HG02610 (cell line): ENCODE measurements at regions not wholly inside any gene's neighbourhood (a gene's known extent, or its start where the extent isn't known, plus 50 kb on each side); places are given as distances from the start of the nearest gene placed in this dataset.
"Not testable (repeated sequence)": the region's sequence is repeated elsewhere in the genome, so short reads cannot be mapped to it uniquely, and the experiment has no call there.

Experiments used
- ATAC-seq: cut with Tn5 transposase; IDR thresholded peaks from one replicate; pipeline ENCODE4 v1.9.1; 2021; ENCODE audit warnings: mild to moderate bottlenecking, moderate library complexity; ENCODE audit not compliant: unreplicated experiment

DNA sequence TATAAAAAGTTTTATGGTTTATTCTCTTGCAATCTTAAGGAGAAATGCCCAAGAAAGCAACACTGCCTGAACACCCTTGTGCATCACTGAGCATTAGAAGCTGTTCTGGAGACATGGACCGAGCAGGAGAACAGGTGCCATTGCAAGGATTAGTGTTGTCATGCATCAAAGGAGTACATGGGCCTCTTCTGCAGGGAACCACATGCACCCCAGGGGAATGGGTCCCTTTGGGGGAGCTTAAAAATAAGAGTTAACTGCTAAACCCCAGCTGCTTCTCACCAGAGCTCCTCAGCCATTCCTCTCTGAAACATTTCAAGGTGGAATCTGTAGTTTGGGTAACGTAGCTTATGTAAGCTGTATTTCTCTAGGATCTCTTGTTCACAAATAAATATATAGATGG lies 353.0 kb upstream of the SLC7A11 start:
- ATAC-seq = no peak

DNA sequence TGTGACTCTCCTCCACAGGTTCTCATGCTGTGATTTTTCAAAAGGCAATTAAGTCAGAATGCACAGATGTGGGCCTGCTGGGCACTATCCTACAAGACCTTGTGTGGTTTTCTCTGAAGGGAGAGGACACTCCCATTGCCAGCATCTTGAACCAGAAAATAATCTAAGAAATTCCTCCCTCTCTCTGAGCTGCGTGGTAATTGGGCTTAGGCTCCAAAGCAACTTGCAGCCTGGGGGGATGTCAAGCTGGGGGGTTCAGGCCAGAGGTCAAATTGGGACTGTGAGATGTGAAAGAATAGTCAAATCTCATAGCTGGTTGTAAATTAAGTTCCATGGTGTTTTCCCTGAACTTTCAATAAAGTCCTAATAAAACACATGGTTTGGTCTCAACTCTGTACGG lies 350.6 kb upstream of the SLC7A11 start:
- ATAC-seq = no peak

DNA sequence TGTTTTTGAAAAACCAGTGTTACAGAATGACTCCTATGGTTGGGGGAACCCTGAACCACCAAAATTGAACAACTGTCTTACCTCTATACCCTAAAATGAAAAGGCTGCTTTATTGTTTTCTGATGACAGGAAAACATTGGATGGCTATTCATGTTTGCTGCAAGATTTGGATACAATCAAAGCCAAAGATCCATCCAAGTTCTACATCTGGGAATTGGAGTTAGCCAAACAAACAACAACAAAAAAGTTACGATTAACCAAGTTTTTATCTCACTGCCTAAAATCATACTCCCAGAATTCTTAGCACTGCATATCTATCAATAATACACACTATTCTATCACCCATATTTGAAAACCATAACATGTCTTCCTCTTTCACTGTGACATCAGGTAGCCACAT lies 349.7 kb upstream of the SLC7A11 start:
- ATAC-seq = no peak

DNA sequence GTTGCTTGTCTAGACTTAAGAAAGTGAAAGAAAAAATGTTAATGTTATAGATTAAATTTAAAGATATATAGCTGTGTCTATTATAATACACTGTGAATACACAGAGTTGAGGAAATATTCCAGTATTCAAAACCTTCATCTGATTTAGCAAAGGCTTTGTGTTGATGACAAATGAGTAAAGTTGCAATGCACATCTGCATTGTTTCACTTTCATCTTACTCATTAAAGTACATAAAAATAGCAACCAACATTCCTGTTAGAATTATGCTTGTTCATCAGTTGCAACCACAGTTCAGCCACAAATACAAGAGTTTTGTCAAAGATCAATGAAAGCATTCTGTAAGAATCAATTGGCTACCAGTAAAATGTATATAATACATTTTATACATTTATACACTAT lies 346.4 kb upstream of the SLC7A11 start:
- ATAC-seq = no peak

DNA sequence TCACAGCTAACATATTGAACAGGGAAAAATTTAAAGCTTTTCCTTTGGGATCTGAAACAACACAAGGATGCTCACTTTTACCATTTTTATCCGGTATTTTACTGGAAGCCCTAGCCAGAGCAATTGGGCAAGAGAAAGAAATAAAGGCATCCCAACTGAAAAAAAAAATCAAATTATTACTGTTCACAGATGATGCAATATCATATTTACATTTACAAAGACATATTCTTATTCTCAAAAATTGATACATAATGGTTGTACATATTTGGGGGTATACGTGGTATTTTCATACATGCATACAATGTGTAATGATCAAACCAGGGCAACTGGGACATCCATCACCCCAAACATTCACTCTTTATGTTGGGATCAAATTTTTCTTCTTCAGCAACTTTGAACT lies 337.0 kb upstream of the SLC7A11 start:
- ATAC-seq = no peak

DNA sequence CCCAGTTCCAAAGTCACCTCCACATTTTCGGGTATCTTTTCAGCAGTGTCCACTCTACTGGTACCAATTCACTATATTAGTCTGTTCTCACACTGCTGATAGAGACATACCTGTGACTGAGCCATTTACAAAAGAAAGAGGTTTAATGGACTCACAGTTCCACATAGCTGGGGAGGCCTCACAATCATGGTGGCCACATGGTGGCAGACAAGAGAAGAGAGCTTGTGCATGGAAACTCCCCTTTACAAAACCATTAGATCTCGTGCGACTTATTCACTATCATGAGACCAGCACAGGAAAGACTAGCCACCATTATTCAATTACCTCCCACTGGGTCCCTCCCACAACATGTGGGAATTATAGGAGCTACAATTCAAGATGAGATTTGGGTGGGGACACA lies 335.7 kb upstream of the SLC7A11 start:
- ATAC-seq = not testable (repeated sequence)

DNA sequence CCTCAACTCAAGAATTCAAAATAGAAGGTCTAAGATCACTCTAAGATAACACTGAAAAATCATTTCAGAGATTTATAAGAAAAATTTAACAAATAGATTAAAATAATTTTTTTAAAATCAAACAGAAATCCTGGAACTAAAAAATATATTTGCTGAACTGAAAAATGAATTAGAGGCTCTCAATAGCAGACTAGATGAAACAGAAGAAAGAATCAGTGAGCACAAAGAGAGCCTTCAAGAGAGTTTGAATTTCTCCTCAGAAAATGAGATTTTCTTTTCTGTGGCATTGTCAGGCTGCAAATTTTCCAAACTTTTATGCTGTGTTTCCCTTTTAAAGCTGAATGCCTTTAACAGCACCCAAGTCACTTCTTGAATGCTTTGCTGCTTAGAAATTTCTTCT lies 335.0 kb upstream of the SLC7A11 start:
- ATAC-seq = no peak

DNA sequence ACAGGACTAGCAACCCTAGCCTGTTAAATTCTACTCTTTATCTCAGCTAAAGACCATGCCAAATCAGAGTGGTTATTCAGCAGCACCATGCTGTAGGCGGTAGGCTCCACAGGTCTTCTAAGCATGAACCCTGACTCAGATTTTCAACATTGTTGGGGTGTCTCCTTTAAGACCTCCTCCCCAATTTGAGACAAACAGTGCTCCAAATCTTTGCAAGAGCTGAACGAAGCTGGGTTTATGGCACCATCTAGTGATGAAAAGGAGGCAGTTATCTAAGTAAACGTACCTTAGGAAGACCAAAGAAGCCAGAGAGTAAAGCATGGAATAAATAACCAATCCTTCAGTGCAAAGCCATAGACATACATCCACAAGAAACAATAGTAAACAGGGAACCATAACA lies 334.5 kb upstream of the SLC7A11 start:
- no peak for ATAC-seq

DNA sequence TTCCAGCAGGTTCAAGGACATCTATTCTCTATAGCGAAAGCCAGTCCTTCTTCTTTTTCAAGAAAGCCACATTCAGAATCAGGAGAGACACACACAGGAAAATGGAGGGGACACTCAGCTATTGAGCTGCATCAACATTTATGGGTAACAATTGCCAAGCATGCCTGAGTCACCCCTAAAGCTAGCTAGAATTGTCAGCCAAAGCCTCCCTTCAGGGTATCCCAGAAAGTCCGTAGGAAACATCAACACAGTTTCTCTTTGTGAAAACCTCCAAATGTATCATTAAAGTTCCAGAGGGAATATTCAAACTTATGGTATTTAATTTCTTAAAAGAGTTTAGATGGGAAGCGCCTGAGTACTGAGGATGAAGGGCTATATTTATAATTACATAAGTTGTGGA lies 331.1 kb upstream of the SLC7A11 start:
- ATAC-seq = no peak

DNA sequence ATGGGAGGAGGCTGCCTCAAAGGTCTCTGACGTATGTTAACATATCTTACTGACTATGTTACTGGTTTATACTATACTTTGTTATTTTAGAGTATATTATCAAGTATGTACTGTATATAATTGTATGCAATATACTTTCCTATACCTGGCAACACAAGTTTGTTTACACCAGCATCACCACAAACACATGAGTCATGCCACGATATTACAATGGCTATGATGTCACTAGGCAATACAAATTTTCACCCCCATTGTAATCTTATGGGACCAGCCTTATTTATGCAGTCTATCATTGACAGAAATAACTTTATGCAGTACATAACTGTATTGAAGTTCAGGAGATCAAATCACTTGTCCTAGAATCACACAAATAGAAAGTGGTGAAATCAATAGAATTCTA lies 329.9 kb upstream of the SLC7A11 start:
- no peak for ATAC-seq

DNA sequence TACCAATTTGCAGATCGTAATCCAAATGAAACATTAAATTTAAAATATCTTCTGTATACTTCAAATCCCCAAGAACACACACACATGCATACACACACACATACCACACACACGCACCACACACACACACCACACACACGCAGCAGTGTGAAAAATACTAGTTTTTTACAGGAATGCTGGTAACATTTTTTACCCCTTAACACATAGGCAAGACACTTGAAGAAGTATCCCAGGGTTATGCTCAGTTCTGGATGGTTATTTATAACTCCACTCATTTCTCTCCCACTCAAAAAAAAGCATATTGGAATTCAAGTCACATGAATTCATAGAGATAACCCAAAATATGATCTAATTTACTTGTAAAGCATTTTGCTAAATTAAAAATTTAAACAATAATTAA lies 325.5 kb upstream of the SLC7A11 start:
- ATAC-seq = no peak

DNA sequence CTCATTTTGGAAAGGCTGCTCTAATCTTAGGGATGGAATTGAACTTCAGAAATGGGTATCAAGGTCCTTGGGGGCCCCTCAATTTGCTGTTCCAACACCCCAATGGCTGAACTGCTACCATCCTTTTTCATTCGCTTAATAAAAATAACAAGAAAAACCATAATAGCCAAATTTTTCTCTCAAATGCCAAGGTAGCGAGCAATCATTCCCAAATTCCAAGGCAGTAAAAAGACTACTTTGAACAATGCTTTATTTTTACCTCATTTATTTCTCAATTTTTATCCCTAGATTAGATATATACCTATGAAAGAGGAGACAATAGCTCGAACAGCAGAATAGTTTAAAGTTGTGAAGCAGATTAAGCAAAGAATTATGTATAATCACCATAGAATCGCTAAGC lies 323.4 kb upstream of the SLC7A11 start:
- no peak for ATAC-seq

DNA sequence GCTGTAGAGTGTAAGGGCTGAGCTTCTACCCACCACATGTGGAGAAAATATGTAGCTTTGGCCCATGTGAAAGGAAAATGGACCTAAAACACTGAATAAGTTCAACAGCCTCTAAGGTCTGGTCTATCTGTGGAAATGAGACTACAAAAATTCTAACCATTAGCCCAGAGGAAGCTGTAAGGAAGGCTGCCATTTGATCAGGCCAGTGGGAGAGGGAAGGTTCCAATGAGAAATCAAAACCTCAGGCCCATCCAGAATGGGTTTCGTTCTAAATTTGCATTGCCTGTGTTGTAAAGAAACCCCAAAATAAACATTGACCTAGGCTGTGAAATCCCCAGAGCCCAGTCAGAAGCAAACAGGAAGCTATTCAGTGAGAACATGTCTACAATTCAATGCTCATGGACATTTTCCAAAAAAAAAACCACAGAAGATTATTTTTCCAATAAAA lies 320.4 kb upstream of the SLC7A11 start:
- peak; percentile 86 for ATAC-seq

DNA sequence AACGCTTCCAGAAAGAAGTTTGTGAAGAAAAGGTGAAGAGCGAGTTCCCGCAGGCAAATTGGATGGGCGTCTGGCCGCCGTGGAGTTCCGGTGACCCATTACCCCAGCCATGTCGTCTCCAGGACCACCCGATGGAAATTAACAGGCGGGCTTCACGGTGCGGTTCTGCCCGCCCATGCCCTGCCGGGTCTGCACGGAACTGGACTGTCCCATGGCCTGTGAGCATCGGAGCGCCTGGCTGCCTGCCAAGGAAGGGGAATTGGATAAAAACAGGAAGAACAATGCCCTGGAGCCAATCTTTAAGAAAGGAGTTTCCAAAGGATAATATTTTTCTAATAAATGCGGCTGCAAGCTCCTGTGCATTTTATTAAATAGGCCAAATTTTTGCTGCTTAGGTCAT lies 319.8 kb upstream of the SLC7A11 start:
- ATAC-seq = no peak

DNA sequence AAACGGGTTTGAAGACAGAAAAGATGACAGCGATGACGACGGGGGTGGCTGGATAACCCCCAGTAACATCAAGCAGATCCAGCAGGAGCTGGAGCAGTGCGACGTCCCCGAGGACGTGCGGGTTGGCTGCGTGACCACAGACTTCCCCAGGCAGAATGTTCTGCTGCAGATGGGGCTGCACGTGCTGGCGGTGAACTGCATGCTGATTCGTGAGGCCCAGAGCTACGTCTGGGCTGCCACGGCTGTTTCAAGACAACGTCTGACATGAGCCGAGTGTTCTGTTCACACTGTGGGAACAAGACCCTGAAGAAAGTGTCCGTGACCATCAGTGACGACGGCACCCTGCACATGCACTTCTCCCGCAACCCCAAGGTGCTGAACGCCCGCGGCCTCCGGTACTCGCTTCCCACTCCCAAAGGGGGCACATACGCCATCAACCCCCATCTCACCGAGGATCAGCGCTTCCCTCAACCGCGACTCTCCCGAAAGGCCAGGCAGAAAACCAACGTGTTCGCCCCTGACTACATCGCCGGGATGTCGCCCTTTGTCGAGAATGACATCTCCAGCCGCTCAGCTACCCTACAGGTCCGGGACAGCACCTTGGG lies 319.2 kb upstream of the SLC7A11 start:
- no peak for ATAC-seq

DNA sequence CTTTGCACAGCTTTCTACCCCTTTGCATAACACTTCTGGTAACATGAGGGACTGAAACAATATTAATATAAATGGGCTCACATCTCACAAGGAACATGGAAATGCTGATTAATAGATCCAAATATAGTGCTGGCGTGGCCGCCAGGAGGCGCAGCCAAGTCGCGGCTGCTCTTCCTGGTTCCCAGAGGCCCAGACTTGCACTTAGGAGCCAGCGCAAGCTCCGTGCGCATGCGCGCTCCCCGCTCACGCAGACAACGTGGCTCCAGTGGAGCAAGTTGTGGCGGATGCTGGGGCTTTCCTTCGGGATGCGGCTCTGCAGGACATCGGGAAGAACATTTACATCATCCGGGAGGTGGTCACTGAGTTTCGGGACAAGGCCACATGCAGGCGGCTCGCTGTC lies 318.3 kb upstream of the SLC7A11 start:
- ATAC-seq = no peak

DNA sequence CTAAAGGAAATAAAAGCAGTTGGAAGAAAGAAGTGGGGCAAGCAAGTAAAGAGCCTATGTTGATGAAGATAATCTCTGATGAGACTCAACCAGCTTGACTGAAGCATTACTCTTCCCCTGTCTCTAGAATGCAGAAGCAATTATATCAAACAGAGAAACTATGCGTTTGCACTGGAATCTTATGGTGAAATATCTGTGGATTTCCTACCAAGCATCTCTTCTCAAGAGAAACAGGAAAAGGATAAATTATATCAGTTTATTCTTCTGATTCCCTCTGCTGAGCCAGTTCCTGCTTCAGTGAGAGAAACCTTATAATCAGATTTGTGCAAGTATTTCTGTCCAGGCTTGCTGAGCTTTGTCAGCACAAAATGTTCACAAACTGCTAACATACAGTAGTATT lies 316.7 kb upstream of the SLC7A11 start:
- no peak for ATAC-seq

DNA sequence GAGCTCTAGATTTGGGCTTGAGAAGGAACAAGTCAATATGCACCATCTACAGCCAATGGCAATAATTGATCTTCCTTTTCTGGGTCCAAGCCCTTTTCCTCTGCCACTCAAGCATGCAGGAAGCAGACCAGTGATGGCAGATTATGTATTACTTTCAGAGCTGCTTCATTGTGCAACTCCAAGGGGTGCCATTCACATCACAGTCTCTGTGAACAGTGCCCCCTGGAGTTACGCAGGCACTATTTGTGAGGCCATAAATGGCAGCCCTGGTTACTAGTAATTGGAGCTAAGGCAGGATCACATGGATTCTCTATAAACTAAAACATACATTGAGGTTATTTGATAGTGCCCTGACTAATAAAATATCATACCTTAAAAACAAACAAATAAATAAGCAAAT lies 313.4 kb upstream of the SLC7A11 start:
- no peak for ATAC-seq

DNA sequence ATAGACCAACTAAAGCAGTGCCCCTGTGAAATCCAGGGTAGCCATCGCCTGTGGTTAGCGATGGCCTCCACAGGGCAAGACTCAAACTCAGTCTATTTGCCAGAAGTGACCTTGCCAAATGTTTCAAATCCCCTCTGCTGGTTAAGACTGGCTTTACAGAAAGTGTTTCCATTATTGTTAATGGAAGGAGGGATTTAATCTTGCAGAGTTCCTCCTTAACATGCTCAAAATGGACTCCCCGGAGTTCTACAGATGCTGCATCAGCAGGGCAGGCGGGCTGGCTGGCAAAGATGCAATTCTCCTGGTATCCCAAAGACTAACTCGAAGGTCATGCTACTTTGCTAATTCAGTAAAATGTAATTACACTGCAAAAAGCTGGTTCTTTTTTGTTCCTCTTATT lies 313.0 kb upstream of the SLC7A11 start:
- ATAC-seq = no peak

DNA sequence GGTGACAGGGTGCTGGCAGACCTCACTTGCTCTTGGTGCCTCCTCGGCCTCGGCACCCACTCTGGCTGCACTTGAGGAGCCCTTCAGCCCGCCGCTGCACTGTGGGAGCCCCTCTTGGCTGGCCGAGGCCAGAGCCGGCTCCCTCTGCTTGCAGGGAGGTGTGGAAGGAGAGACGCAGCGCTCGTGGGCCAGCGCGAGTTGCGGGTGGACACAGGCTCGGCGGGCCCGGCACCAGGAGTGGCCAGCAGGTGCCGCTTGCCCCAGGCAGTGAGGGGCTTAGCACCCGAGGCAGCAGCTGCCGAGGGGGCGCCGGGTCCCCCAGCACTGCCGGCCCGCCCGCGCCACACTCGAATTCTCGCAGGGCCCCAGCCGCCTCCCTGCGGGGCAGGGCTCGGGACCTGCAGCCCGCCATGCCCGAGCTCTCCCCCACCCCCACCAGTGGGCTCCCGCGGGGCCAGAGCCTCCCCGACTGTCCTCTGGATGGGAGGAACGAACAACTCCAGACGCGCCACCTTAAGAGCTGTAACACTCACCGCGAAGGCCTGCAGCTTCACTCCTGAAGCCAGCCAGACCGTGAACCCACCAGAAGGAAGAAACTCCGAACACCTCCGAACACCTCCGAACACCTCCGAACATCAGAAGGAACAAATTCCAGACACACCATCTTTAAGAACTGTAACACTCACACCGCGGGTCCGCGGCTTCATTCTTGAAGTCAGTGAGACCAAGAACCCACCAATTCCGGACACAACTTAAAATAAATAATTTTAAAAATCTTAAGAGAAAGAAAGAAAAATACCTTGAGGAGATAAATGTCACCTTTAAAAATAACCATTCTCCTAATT lies 311.1 kb upstream of the SLC7A11 start:
- ATAC-seq = no peak

DNA sequence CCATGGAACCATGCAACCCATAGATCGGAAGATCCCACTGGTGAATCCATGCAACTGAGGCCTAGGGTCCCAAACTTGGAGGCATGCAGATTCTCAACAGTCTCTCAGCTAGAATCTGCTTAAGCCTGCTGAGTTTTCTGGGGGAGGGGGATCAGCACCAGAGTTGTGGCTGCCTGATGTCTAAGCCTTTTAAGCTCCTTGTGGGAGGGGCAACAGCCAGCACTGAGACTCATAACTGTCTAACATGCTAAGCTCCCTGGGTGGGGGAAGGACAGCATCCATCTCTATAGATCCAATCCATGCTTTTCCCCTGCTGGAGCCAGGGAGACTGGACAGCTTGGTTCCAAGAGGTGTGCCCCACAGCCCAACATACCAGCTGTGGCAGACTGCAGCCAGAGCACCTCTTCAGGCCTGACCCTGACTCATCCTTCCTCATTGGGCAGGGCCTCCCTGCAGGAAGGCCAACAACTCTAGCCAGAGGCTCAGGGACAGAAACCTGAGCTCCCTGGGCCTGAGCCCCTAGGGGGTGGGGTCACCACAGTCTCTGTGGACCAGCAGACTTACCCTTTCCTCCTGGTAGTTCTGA lies 300.1 kb upstream of the SLC7A11 start:
- no peak for ATAC-seq

DNA sequence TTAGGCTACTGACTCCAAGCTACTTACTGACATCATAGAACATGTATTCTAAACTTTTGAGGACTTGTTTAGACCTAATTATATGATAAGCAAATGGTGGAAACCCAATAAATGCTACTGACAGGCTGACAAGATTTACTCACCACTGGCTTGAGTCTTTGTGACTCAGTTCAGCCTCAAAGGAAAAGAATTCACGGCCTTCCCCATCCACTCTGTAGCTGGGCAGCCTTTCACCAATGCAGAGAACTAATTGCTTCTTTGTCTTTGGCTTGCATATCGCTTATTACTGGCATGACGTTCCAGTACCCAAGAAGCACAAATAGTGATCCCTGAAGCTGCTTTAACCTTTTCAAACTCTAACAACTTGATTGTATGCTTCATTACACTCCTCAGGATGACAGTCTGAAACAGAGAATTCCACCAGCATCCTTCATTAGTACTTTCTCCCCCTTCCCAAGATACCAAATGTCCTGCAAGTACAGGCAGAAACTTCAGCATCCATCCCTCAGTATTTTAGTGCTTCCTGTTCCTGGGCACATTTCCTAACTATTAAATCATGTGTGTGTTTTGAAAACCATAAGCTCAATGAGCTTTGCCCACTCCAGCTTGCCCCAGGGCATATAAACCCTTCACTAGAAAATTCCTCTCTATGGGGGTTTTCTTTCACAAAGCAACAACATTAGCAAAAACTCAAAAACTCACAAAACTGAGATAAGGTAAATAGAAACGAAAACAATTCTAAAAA lies 298.1 kb upstream of the SLC7A11 start:
- no peak for ATAC-seq
